ENCODE measurements at regions not wholly inside any gene's neighbourhood (a gene's known extent, or its start where the extent isn't known, plus 50 kb on each side); places are given as distances from the start of the nearest gene placed in this dataset.

DNA sequence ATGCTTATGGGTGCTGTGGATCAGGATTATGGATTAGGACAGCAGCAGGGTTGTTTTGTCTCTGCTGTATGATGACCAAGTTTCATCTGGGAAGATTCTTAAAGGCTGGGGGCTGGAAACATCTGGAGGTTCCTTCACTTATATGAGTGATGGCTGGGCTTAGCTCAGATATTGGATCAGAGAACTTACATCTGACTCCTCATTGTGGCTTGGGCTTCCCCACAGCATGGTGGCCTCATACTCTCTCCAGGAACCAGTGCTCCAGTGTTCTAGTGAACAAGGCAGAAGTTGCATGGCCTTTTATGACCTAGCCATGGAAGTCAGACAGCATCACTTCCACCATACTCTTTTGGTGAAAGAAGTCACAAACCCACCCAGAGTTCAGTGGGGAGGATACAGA, 336.1 kb upstream of the TBX3 start:
- TF ChIP-seq EZH2phosphoT487 (IDR thresholded peaks at IDR 0.05; ENCODE audit: insufficient read depth, low read depth) (no peak), EZH2 (IDR thresholded peaks at IDR 0.05; ENCODE audit: insufficient read depth, poor library complexity, severe bottlenecking) (no peak)

Measured in GM23248 (cell line).